HEK293T (cell line): ENCODE measurements at regions not wholly inside any gene's neighbourhood (a gene's known extent, or its start where the extent isn't known, plus 50 kb on each side); places are given as distances from the start of the nearest gene placed in this dataset.

ENCODE experiments used
- CTCF ChIA-PET: fragments of 350-600 bp; formaldehyde crosslinking; extraction: SDS; loops from one replicate; lab custom pipeline; 2021; ENCODE audit warnings: antibody characterized with exemption, inconsistent platforms; lab: Yijun Ruan, JAX
- POLR2A ChIA-PET: fragments of 350-600 bp; formaldehyde crosslinking; extraction: SDS; loops from one replicate; lab custom pipeline; 2020; ENCODE audit warnings: antibody characterized with exemption, inconsistent platforms; lab: Yijun Ruan, JAX
- DNase-seq: peaks from one replicate; pipeline ENCODE4 v3.0.0; 2012; ENCODE audit warnings: mixed read lengths; ENCODE audit errors: extremely low spot score
- ARNT ChIP-seq: fragments of 450-650 bp; IDR thresholded peaks from 2 replicates; pipeline ENCODE4 v1.6.1; 2017; ENCODE audit warnings: mild to moderate bottlenecking
- BHLHE40 ChIP-seq: fragments of 450-650 bp; IDR thresholded peaks from 2 replicates; pipeline ENCODE4 v1.6.1; 2016; ENCODE audit warnings: mild to moderate bottlenecking, moderate library complexity, borderline replicate concordance
- CTBP1 ChIP-seq: fragments of 450-650 bp; IDR thresholded peaks from 2 replicates; pipeline ENCODE4 v1.6.1; 2016; ENCODE audit warnings: borderline replicate concordance
- ELF4 ChIP-seq: fragments of 450-650 bp; IDR thresholded peaks from 2 replicates; pipeline ENCODE4 v1.6.1; 2017; ENCODE audit warnings: antibody characterized with exemption
- FOXA1 ChIP-seq: fragments of 450-650 bp; IDR thresholded peaks from 2 replicates; pipeline ENCODE4 v1.6.1; 2016; ENCODE audit warnings: mild to moderate bottlenecking
- FOXK2 ChIP-seq: fragments of 450-650 bp; IDR thresholded peaks from 2 replicates; pipeline ENCODE4 v1.6.1; 2016; ENCODE audit warnings: mild to moderate bottlenecking
- FOXM1 ChIP-seq: fragments of 450-650 bp; IDR thresholded peaks from 2 replicates; pipeline ENCODE4 v1.6.1; 2017; ENCODE audit warnings: mild to moderate bottlenecking, borderline replicate concordance
- HDGF ChIP-seq: fragments of 450-650 bp; IDR thresholded peaks from 2 replicates; pipeline ENCODE4 v1.6.1; 2017; ENCODE audit warnings: antibody characterized with exemption, borderline replicate concordance
- L3MBTL2 ChIP-seq: fragments of 450-650 bp; conservative IDR thresholded peaks from 2 replicates; pipeline ENCODE4 v1.6.1; 2016; ENCODE audit warnings: mild to moderate bottlenecking
- LEF1 ChIP-seq: fragments of 450-650 bp; IDR thresholded peaks from 2 replicates; pipeline ENCODE4 v1.6.1; 2017; ENCODE audit warnings: mild to moderate bottlenecking, borderline replicate concordance
- NFRKB ChIP-seq: fragments of 450-650 bp; IDR thresholded peaks from 2 replicates; pipeline ENCODE4 v1.6.1; 2016; ENCODE audit warnings: mild to moderate bottlenecking, moderate library complexity
- SP1 ChIP-seq: fragments of 450-650 bp; IDR thresholded peaks from 2 replicates; pipeline ENCODE4 v1.6.1; 2017
- SUZ12 ChIP-seq: fragments of 450-650 bp; IDR thresholded peaks from 2 replicates; pipeline ENCODE4 v1.6.1; 2016; ENCODE audit warnings: mild to moderate bottlenecking
- TARDBP ChIP-seq: fragments of 450-650 bp; IDR thresholded peaks from 2 replicates; pipeline ENCODE4 v1.6.1; 2016
- ZNF384 ChIP-seq: fragments of 450-650 bp; IDR thresholded peaks from 2 replicates; pipeline ENCODE4 v1.6.1; 2016
- TF ChIP-seq, protein P1 (sequence below): fragments of 450-650 bp; IDR thresholded peaks from 2 replicates; pipeline ENCODE4 v1.6.1; 2016

DNA sequence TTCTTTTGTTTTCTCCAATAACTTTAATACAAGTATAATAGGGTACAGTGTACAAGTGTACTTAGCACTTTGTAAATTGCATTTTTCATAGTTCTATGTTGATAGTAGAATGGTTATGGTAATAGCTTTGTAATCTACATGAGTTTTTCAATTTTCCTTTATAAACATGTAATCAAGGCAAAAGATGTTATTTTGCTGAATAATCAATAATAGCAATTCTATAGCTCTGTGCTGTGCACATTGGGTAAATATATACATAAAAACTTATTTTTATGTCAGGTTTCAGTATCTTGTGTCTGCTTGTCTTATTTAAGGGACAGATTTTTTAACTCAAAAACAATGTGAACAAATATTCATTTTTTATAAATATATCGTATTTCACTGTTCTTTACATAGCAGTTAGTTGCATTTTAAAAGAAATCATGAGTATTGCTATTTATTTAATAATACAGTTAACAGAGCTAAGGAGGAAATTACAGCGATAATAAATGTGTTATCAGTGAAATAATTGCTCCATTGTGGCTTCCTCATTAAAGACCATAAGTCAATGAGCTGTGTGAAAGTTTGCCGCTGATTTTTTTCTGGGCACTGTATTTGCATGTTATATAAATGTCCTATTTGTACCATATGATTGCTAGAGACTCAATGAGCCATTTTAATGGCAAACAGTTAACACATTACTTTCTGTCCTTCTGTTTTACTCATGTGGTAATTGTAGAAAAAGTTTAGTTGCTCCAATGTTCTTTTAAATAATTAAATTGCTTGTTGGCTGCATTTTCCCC, 214.6 kb upstream of the STAC start:
- ChIA-PET POLR2A (no interaction called here), CTCF (no interaction called here)
- TF ChIP-seq FOXA1 (no peak), BHLHE40 (no peak), NFRKB (no peak), L3MBTL2 (no peak), ZNF384 (no peak), FOXM1 (no peak), ELF4 (no peak), SUZ12 (no peak), LEF1 (no peak), TARDBP (no peak)
- TF ChIP-seq, protein P1, sequence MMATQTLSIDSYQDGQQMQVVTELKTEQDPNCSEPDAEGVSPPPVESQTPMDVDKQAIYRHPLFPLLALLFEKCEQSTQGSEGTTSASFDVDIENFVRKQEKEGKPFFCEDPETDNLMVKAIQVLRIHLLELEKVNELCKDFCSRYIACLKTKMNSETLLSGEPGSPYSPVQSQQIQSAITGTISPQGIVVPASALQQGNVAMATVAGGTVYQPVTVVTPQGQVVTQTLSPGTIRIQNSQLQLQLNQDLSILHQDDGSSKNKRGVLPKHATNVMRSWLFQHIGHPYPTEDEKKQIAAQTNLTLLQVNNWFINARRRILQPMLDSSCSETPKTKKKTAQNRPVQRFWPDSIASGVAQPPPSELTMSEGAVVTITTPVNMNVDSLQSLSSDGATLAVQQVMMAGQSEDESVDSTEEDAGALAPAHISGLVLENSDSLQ: no peak
- no peak for DNase-seq

DNA sequence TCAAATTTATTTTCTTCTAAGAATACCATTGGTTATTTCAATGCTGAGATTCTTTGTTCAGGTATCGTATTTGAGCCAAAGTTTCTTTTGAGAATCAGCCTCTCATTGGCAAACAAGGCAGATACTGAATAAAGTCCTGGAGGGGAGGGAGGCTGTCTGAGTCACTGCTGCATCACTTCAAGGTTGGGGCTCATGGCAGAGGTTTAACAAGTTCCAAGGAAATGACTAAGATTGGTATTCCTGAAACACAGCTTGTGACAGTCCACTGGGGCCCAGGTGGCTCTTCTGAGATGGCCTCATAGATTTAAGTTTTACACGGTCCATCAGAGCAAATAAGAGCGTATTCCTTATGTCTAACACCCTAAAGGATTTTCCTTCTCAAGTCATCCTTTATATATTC, 213.8 kb upstream of the STAC start:
- TF ChIP-seq LEF1: no peak
- no peak for TF ChIP-seq BHLHE40
- TF ChIP-seq ARNT: no peak
- no peak for TF ChIP-seq SUZ12
- TF ChIP-seq NFRKB: no peak
- no peak for TF ChIP-seq FOXM1
- no peak for TF ChIP-seq ZNF384
- no peak for TF ChIP-seq ELF4
- TF ChIP-seq FOXA1: no peak
- no peak for TF ChIP-seq HDGF
- no peak for TF ChIP-seq L3MBTL2
- TF ChIP-seq TARDBP: no peak
- no peak for TF ChIP-seq SP1
- TF ChIP-seq FOXK2: no peak
- TF ChIP-seq CTBP1: no peak
- TF ChIP-seq, protein P1: no peak
- ChIA-PET CTCF (no interaction called here), POLR2A (no interaction called here)
- DNase-seq: no peak

DNA sequence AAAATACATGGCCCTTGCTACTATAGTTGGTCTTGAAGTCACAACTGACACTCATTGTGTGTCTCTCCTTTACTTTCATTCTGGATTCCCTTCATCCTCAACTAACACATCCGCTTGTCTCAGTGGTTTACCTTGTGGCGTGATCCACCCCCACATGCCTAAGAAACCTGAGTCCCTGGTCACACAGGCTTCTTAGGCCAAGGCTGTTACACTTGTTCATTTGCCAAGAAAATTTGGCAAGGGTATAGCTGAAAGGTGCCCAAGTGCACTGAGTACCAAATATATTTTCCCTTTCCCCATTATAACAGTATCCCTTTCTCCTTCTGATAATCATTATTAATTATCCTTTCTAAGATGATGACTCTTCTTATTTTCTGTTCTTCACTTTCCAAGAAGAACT, 207.6 kb upstream of the STAC start:
- TF ChIP-seq HDGF (no peak), FOXA1 (no peak), L3MBTL2 (no peak), FOXM1 (no peak), BHLHE40 (no peak), CTBP1 (no peak), TARDBP (no peak), ARNT (no peak), FOXK2 (no peak), ELF4 (no peak), LEF1 (no peak), SP1 (no peak), ZNF384 (no peak), SUZ12 (no peak), NFRKB (no peak)
- TF ChIP-seq, protein P1: no peak

DNA sequence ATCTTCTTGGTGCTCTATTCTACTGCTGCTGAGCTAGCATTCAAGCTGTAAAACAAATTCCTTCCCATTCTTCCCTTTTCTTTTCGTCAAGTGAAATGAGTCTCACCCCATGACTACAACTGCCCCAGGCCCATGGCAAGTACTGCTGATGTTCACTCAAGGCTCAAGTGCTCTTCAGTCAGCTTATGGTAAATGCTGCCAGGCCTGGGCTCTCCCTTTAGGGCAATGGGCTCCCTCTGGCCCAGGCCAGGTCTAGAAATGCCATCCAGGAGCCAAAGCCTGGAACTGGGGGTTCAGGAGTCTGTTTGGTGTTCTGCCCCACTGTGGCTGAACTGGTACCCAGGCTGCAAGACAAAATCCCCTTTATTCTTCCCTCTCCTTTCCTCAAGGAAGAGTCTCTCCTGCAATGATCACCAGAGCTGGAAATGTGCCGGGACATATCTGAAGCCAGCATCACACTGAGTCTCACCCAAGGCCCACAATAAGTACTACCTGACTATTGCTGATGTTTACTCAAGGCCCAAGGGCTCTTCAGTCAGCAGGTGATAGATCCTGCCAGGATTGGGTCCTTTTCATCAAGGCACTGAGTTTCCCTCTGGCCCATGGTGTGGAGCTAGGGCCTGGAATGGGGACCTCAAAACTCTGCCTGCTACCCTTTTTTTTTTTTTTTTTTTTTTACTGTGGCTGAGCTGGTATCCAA, 205.0 kb upstream of the STAC start:
- TF ChIP-seq LEF1 (no peak), FOXM1 (no peak), ZNF384 (no peak), BHLHE40 (no peak), CTBP1 (no peak), FOXK2 (no peak), ELF4 (no peak), TARDBP (no peak), L3MBTL2 (no peak), ARNT (no peak), SUZ12 (no peak), SP1 (no peak), NFRKB (no peak), FOXA1 (no peak)
- TF ChIP-seq, protein P1: no peak
- ChIA-PET POLR2A (no interaction called here), CTCF (interaction anchor here (0.6 kb wide), 1 partner anchor 422 kb away, joined by 4 read pairs; no protein-coding TSS in a partner anchor)
- DNase-seq: no peak

More for the DNA sequence above, 207.6 kb upstream of the STAC start:
- ChIA-PET POLR2A (no interaction called here), CTCF (no interaction called here)
- no peak for DNase-seq
